H54 (cell line): ENCODE measurements at regions not wholly inside any gene's neighbourhood (a gene's known extent, or its start where the extent isn't known, plus 50 kb on each side); places are given as distances from the start of the nearest gene placed in this dataset.

Source experiments
- DNase-seq: peaks from one replicate; pipeline ENCODE4 v3.0.0; 2011; ENCODE audit warnings: low spot score, mixed read lengths; ENCODE audit not compliant: insufficient read length
- FAIRE-seq: peaks from 3 replicates; lab custom pipeline; 2011; peaks lifted over from hg19 to GRCh38; lab: Jason Lieb, UNC
- POLR2A ChIP-seq: IDR thresholded peaks from 2 replicates; pipeline ENCODE4 v1.6.1; 2011; ENCODE audit warnings: low read depth, mild to moderate bottlenecking, low read length

- no peak for TF ChIP-seq POLR2A
- DNase-seq (no peak), FAIRE-seq (no peak)
Observed at GRCh38 chr22:40122792-40123191, 54.9 kb upstream of the TNRC6B start.

GRCh38 chr22:40123387-40123786, 54.3 kb upstream of the TNRC6B start:
- TF ChIP-seq POLR2A = no peak
- no peak for FAIRE-seq
- DNase-seq = no peak
